Superior temporal gyrus (tissue), 1 donor: ENCODE measurements at regions not wholly inside any gene's neighbourhood (a gene's known extent, or its start where the extent isn't known, plus 50 kb on each side); places are given as distances from the start of the nearest gene placed in this dataset.
"Not testable (repeated sequence)": the region's sequence is repeated elsewhere in the genome, so short reads cannot be mapped to it uniquely, and the experiment has no call there.

Source experiments
- DNase-seq: peaks from one replicate; pipeline ENCODE4 v3.0.0-alpha.2; 2016; ENCODE audit errors: extremely low spot score

DNA sequence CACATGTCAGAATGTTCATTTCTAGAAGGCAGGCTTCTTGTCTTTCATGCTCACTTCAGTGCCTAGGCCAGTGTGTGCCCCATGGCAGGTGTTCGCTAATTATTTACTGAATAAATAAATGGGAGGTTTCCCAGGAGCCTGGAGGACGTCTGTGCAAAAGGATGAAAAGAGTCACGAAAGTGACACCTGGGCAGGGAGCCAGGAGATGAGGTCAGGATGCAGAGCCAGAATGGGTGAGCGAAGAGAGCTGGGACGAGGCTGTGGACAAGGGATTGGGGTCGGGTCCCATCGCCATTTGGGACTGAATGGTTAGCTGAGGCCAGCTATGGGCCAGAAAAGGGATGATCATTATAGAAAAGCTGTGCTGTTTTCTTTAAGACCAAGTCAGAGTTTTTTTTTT, 560.4 kb downstream of the TBC1D22A start:
- DNase-seq = no peak

DNA sequence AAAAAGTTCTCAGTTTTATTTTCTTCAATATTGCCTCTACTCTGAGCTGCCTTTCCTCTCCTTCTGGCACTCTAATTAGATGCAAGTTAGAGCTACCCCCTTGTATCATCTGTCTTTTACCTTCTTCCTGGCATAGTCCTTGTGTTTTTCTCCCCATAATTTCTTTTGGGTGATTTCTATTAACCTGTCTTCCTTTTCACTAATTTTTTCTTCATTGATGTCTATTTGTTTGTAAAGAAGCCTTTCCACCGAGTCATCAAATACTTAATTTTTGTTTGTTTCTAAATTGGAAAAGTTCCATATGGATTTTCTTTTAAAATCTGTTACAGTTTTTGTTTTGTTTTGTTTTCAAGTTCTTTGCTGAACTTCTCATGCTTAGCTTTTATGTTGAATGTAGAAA, 558.1 kb downstream of the TBC1D22A start:
- no peak for DNase-seq

GRCh38 chr22:47318041-47318737, 555.7 kb downstream of the TBC1D22A start:
- DNase-seq = no peak

- no peak for DNase-seq
Measured at GRCh38 chr22:47315862-47316419, 553.5 kb downstream of the TBC1D22A start.

DNA sequence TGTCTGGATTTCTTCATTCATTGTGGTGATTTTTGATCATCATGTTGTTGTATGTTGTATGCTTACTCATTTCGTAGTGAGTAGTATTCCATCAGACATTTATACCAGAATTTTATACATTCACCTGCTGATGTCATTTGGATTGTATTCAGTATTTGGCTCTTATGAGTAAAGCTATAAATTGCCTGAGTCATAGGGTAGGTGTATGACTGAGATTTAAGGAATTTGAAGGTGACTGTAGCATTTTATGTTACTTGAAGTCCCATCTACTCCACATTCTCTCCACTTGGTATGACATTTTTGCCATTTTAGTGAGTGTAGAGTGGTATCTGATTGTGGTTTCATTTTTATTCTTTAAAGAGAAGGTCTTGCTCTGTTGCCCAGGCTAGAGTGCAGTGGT, 548.2 kb downstream of the TBC1D22A start:
- DNase-seq = no peak

- DNase-seq = no peak
Measured at GRCh38 chr22:47309946-47310345, 547.5 kb downstream of the TBC1D22A start.

DNA sequence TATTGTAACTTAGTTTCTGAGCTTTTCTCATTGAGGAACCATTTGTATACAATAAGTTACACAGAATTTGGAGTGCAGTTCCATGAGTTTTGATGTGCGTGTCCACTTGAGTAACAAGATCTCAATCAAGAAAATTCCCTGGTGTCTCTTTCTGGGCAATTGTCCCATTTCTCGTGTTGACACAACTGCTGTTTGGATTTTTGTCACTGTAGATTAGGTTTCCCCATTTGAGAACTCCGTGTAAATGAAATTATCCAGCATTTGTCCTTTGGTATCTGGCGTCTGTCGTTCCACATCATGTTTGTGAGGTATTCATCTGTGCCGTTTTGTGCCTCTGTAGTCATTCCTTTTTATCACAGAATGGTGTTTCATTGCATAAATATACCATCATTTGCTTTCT, 547.0 kb downstream of the TBC1D22A start:
- no peak for DNase-seq

DNA sequence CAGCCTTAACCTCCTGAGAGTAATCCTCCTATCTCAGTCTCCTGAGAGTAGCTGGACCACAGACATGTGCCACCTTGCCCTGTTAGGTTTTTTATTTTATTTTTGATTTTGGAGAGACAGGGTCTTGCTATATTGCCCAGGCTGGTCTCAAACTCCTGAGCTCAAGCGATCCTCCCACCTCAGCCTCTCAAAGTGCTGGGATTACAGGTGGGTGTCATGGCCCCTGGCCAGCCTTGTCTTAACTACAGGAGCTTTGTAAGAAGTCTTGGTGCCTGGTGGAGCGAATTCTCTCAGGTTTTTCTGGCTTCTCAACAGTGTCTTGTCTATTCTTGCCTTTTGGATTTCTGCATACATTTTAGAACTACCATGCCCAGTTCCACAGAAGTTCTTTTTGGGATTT, 546.4 kb downstream of the TBC1D22A start:
- no peak for DNase-seq

- peak; percentile 11 for DNase-seq
Measured at GRCh38 chr22:47307822-47308221, 545.4 kb downstream of the TBC1D22A start.

DNA sequence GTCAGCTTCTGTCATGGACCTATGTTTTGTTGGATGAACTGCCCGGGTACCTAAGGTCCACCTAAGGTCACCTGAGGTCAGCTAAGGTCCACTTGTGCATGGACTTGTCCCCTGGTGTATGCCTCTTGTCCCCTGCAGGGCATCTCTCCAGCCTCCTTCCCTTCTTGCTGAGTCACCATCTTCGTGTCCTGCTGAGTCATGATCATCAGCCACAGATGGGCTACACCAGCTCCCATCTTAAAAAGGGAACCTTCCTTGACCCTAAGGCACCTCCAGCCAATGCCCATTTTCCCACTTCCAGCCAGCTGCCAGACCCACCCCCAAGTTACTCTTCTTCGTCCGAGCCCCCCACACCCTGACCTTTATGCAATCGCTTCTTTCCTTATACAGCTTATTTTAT, 544.9 kb downstream of the TBC1D22A start:
- no peak for DNase-seq

- DNase-seq = no peak
Measured at GRCh38 chr22:47304854-47305253, 542.4 kb downstream of the TBC1D22A start.

DNA sequence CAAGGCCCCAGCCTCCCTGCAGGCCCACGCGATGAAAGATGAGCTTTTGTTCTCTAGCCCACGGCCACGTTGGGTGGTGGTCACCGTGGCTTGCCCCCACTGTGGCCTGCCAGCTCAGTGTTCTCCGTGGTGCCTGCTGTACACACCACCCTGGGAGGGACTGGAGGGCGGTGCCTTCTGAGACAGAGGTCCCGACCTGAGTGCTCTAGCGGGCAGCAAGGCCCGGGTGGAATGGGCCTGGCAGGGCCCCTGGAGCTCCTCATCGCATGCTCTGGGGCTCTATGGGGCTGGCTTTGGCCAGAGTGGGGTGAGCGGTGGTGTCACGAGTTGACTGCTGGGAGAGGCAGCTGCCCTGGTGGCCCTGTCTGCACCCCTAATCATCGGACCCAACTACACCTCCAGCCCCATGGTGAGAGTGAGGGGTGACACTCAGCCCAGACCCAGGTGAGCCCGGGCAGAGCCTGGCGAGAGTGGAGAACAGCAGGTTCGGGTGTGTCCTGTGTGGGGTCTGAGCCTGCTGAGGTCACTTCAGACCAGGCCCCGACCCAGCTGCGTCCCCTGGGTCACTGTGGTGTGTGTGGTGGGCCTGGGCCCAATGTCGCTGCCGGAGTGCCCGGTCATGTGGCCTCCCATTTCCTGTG, 541.9 kb downstream of the TBC1D22A start:
- DNase-seq = no peak

- no peak for DNase-seq
Measured at GRCh38 chr22:47303161-47303890, 540.9 kb downstream of the TBC1D22A start.

- not testable (repeated sequence) for DNase-seq
Measured at GRCh38 chr22:47302587-47302986, 540.1 kb downstream of the TBC1D22A start.

GRCh38 chr22:47301820-47302475, 539.5 kb downstream of the TBC1D22A start:
- DNase-seq = no peak

DNA sequence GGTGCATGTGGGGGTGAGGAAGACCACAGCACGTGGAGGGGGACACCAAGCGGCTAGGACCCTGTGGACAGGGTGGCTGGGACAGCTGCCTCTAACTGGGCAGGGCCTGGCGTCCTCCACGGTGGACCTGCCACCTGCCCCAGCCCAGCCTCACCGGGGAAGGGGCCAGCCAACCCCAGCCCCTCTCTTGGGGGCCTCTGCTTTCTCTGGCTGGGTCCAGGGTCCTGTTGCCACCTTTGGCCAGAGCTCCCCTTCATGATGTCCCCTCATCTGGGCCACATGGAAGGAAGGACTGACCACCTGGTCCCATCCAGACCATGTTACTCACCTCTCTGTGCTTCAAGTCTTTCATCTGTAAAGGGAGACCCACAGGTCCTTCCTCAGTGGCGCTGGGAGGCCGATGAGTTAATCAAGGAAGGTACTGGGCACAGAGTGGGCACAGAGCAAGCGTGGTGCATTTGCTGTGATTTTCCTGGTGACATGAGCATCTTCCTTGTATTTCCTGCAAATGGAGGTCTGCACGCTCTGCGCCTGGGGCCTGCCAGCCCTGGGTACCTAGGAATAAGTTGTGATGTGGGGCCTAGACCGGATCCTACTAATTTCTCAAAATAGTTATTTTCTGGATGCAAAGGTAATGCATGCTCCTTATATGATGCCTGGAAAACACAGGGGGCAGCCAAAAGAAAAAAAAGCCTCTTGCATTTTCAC, 538.4 kb downstream of the TBC1D22A start:
- DNase-seq = no peak

GRCh38 chr22:47299863-47300697, 537.6 kb downstream of the TBC1D22A start:
- DNase-seq = no peak

GRCh38 chr22:47299211-47299862, 536.9 kb downstream of the TBC1D22A start:
- no peak for DNase-seq

GRCh38 chr22:47298017-47298785, 535.8 kb downstream of the TBC1D22A start:
- DNase-seq = no peak
